ENCODE measurements at regions not wholly inside any gene's neighbourhood (a gene's known extent, or its start where the extent isn't known, plus 50 kb on each side); places are given as distances from the start of the nearest gene placed in this dataset.

GRCh38 chr7:124422081-124422480 is 343.5 kb downstream of the GPR37 start:
- no peak for DNase-seq

DNA sequence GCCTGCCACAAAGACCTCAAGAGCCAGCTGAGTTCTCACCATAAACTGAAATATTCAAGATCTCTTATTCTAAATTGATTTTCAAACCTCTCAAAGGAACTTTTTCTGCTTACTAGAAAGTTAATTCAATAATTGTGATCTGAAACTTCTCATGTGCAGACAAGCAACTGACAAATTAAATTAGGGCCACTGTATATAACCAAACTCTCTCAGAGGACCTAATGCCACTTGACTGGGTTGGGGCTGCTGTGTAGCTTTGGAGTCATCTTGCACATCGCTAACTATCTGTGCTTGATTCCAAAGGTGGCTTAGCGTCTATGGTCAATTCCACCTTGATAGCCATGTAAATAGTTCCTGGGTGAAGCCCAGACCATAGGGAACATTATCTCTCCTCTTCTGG is 345.2 kb downstream of the GPR37 start:
- no peak for DNase-seq

DNA sequence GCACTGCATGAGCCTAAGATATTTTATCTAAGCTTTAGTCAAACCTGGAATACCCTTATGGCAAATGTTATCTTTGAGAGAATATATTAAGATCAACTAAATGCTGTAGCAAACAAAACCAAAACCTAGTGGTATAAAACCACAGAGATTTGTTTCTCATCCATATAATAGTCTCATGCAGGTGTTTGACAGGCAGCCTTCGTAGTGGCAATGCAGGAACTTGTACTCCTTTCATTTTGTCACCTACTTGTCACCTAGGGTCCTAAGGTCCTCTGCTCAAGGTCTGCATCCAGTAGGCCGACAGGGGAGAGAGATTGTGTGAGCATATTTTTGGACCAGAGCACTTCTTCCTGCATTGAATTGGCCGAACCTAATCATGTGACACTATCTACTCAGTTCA is 352.6 kb downstream of the GPR37 start:
- DNase-seq, result no peak

DNA sequence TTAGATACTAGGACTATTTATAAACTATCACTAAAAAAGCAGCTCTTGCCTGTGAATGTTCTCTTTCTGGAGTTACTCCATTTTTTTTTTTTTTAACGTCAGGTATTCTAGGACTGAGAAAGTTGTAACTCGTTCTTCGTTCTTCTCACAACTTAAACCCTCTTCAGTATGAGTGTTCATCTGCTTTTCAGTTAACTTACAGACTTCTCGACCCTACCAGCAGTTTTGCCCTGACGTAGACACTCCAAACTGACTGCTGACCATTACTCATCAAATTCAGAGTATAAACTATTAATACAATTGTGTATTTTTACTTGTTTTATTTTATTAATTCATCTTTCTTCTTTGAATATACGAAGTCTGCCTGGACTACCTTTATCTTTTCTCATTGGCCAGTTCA is 353.1 kb downstream of the GPR37 start:
- DNase-seq, result no peak

DNA sequence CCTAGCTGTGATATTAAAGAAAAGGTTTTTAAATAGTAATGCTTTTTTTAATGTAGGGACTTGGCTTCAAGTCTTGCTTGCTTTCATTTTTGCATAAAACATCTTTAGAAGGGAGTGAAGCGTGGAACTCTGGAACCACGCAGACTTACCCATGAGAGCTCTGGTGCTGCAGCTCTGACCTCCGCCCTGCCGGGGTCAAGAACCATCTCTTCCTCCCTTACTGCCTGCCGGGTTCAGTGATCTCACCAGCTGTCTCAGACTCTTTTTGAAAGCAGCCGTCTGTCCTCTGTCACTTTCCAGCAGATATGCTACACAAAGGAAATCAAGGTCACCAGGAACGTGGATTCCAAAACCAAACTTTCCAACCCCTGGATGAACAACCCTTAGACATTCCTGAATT is 353.8 kb downstream of the GPR37 start:
- DNase-seq, result no peak

- no peak for DNase-seq
Measured at GRCh38 chr7:124403587-124403986, 362.0 kb downstream of the GPR37 start.

GRCh38 chr7:124403112-124403511 is 362.5 kb downstream of the GPR37 start:
- DNase-seq, result no peak

DNA sequence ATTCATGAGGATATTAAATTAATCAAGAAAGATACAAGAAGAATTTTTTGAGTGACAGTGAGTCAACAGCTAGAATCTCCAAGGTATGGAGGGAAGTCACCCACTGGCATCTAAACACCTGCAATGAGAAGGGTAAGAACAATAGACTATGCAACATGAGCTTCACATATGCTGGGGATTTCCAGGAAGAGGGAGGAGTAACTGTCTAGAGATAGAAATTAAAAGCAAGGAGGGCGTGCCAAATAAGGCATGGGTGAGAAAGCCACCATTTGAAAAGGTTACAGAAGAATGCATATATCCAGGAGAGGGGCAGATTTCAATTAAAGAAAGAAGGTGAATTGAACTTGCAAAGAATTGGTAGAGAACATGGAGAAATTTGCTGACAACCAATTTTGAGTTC is 365.7 kb downstream of the GPR37 start:
- no peak for DNase-seq

- DNase-seq, result no peak
Measured at GRCh38 chr7:124398937-124399552, 366.2 kb upstream of the TMEM229A start.

- no peak for DNase-seq
Measured at GRCh38 chr7:124397134-124397533, 364.3 kb upstream of the TMEM229A start.

GRCh38 chr7:124390301-124390700 is 357.4 kb upstream of the TMEM229A start:
- no peak for DNase-seq

DNA sequence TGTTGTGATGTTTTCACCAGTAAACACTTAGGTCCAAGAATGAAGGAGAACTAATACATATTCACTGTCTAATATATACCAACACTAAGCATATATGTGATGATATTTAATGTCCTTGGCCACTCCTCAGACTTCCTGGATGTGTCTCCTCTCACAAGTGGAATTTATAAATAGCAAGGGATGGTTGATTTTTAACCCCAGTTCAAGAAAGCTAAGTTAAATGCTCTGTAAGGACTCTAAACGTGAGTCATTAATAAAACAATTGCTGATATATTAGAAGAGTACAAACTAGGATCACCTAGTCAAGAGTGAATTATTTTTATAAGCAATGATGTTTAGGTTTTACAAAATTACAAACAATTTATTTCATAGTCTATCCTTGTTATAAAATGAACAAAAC is 355.9 kb upstream of the TMEM229A start:
- no peak for DNase-seq

DNA sequence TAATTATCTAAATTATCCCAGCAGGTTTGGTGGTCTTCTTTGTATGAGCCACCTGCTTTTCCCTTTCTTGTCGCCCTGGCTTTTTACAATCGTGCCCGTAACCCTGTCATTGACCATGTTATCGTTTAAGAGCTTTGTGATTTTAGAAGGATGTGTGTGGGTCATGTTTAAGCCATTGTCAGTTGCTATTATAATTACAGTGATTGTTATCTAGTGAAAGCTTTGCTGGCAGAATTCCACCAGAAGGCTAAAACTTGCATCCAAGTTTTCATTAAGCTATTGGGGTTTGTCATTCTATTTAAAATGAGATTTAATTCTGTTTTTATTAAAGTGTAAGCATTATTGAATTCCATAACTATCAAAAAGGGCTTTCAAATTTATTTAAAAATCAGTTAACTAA is 354.2 kb upstream of the TMEM229A start:
- DNase-seq, result no peak

DNA sequence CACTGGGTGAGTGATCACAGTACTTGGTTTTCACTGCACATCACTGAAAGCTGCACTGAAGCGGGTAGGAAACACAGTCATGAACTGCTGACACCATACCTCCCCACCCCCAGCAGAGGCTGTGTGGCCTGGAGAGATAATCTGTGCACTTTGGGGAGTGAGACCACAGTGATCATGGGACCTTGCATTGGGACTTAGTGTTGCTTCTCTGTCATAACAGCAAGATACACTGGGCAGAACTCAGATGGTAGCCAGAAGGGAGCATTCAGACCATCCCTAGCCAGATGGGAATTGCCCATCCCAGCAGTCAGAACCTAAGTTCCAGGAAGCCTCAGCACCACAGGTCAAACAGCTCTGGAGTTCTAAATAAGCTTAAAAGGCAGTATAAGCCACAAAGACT is 346.4 kb upstream of the TMEM229A start:
- DNase-seq, result no peak

DNA sequence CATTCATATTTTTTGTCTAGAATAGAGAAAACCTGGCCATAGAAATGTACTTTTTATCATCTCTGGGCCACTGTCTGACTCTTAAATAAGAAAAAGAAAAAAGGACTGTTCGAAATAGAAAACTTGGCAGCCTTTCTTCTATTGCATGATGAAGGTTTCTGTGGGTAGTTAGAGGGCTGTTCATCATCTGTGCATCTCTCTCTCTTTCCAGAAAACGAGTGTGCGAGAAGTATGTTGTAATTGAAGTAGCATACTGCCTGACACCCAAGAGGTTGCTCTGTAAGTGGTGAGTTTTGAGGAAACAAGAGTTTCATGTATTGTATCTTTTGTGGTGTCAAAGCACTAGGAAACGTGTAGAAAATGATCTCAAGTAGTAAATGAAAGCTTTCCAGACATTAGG is 343.2 kb upstream of the TMEM229A start:
- no peak for DNase-seq

DNA sequence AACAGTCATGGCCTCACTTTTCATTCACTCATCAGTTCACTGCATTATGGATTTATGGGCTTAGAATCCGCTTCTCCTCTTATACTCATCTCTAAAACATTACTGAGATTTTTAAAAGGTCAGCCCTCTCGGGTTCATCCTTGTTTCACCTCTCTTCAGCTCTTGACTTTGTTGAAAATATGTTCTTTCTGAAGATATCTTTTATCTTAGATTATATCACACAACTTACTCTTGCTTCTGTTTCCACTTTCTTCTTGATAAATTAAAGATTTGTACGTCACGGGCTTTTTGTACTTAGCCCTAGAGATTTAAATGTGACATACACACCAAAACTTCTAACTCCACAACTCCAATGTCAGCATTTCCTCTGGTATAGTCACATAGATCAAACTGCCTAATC is 342.5 kb upstream of the TMEM229A start:
- no peak for DNase-seq

GRCh38 chr7:124369310-124369709 is 336.4 kb upstream of the TMEM229A start:
- no peak for DNase-seq

- no peak for DNase-seq
Measured at GRCh38 chr7:124366118-124366517, 333.3 kb upstream of the TMEM229A start.

- no peak for DNase-seq
Measured at GRCh38 chr7:124364283-124364682, 331.4 kb upstream of the TMEM229A start.

DNA sequence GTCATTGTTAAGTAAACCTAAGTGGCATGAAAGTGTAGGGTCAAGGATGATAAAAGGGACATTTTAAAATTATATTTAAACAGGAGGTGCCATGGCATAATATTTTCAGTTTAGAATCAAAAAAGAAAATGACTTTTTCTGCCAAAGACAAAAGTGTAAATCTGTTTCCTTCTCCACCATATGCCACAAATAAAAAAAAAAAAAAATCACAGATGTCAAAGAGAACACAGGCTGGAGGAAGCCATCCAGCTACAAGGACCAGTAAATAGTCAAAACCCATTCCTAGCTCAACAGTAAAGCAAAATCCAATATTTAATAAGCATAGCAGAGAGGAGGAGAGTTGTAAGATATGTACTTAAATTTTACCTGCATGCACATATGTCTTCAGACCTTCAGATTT is 321.3 kb upstream of the TMEM229A start:
- no peak for DNase-seq

DNA sequence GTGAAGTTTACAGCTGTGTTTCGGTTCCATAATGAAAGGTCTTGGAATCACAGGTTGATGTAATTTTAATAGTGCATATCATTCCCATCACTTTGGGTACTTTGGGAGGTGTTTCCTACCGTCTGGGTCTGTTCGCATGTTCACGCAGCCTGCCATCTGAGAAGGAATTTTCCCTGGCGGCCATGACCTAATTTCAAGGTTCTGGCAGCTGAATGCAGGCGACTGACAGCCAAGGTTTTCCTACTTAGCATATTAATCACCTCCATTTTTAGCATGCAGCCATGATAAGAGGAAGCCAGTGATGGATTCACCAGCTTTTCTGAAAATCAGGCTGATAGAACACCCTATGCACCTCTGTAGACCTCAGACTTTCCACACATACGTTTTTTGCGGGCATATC is 319.1 kb upstream of the TMEM229A start:
- DNase-seq, result no peak

GRCh38 chr7:124349443-124349842 is 316.6 kb upstream of the TMEM229A start:
- no peak for DNase-seq

DNA sequence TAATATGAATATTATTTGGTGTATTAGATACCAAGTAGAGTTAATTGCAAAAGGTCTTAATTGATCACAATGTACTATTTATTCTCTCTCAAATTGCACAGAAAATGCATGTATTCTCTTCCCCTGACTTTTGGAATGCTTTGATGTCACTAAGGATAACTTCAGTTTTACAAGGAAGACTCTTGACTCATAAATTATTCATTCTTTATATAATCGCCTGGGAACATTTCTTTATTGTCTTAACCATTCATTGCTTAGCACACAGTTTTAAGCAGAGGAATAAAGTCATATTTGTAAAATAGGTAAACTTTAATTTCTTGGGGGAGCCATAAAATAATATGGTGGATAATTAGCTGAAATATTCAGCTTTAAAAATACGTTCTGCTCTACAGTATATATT is 306.0 kb upstream of the TMEM229A start:
- DNase-seq, result no peak

DNA sequence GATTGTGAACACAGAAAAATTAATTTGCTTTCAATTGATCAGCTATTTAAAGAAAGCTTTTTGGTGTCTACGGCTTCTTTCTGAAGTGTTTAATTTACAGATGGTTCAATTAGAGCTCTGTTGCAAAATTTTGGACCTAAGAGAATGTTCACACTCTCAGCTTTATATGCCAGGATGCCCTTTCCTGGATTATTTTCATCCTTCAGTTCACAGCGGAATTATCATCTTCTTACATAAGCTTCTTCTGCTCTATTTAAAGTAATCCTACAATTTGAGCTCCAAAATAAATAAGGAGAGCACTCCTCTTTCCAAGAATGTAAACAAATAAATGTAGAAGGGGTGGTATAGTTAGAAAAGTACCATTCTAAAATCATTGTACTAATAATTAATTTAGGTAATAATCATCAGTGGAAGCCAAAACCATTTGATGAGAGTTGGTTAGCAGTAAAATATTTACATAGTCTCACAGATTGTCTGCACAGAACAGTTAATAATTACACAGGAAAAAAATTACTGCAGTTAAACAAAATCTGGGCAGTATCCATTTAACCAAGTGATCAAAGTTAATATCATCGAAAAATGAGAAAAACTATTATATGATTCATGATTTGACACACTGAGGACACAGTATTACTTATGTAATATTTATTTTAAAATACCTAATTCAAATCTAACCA is 298.0 kb upstream of the TMEM229A start:
- DNase-seq, result no peak
